Activated B cell treated with CpG ODN at 0.5 μM for 24 hours (primary cell): ENCODE measurements at regions not wholly inside any gene's neighbourhood (a gene's known extent, or its start where the extent isn't known, plus 50 kb on each side); places are given as distances from the start of the nearest gene placed in this dataset.

Source experiments
- ATAC-seq: fragments of 200-7000 bp; cut with Tn5 transposase; one replicate; pipeline ENCODE4 v1.10.0; 2021; ENCODE audit warnings: low read depth, mild to moderate bottlenecking, moderate library complexity
- CTCF ChIA-PET: fragments of 350-600 bp; sonication (Branson Sonifier 250); formaldehyde crosslinking; loops from one replicate; lab custom pipeline; 2021; ENCODE audit warnings: antibody characterized with exemption; lab: Charles Lee
- POLR2A ChIA-PET: fragments of 350-600 bp; sonication (Branson Sonifier 250); formaldehyde crosslinking; loops from one replicate; lab custom pipeline; 2021; ENCODE audit warnings: antibody characterized with exemption; lab: Charles Lee
- DNase-seq: peaks from one replicate; pipeline ENCODE4 v3.0.0; 2022
- H3K27ac Mint-ChIP-seq: one replicate; pipeline ENCODE4 v1.8.0; 2020; ENCODE audit warnings: mixed read lengths
- H3K27me3 Mint-ChIP-seq: one replicate; pipeline ENCODE4 v1.8.0; 2021; ENCODE audit warnings: mixed read lengths
- H3K36me3 Mint-ChIP-seq: one replicate; pipeline ENCODE4 v1.8.0; 2021; ENCODE audit warnings: low read depth, mixed read lengths
- H3K4me1 Mint-ChIP-seq: one replicate; pipeline ENCODE4 v1.8.0; 2021; ENCODE audit warnings: mixed read lengths
- H3K4me3 Mint-ChIP-seq: one replicate; pipeline ENCODE4 v1.8.0; 2020; ENCODE audit warnings: mild to moderate bottlenecking, mixed read lengths
- H3K9me3 Mint-ChIP-seq: one replicate; pipeline ENCODE4 v1.8.0; 2020; ENCODE audit warnings: mixed read lengths
- intact Hi-C: fragments of 100-400 bp; cut with micrococcal nuclease; formaldehyde crosslinking; loops from one replicate; pipeline ENCODE4 v1.15.1; 2024
- TF ChIP-seq, protein P1 (sequence below): fragments of 200-600 bp; IDR thresholded peaks from one replicate; pipeline ENCODE4 v1.8.0; 2022; ENCODE audit warnings: antibody characterized with exemption, mild to moderate bottlenecking

DNA sequence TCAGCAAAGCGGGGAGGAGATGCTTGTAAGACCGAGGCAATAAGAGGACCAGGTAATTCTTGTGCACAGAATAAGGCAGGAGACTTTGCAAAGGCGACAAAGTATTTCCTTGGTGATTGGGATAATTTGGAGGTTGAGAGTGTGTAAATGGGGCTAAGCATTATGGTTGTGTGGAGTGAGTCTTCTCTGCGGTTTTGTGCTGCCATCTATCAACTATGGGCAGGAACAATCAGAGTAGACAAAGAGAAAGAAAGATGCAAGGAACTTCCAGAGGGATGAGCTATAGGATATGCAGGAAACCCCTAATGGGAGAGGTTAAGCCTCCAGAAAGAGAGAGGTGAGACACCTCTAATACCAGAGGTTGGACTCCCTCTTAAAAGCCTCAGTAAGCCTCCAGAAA lies 339.8 kb downstream of the PAPSS1 start:
- ATAC-seq (no peak), DNase-seq (no peak)
- CTCF ChIA-PET = no interaction called here
- H3K4me1 Mint-ChIP-seq = no peaks in the 10 kb centered on the region
- H3K27me3 Mint-ChIP-seq = no peaks in the 10 kb centered on the region
- H3K36me3 Mint-ChIP-seq = no peaks in the 10 kb centered on the region
- H3K4me3 Mint-ChIP-seq = no peak overlapping the region
- POLR2A ChIA-PET = no interaction called here
- intact Hi-C loops = no loop called here
- peaks cover 3% of the 10 kb centered on the region for H3K9me3 Mint-ChIP-seq
- no peak overlapping the region for H3K27ac Mint-ChIP-seq
- TF ChIP-seq, protein P1, sequence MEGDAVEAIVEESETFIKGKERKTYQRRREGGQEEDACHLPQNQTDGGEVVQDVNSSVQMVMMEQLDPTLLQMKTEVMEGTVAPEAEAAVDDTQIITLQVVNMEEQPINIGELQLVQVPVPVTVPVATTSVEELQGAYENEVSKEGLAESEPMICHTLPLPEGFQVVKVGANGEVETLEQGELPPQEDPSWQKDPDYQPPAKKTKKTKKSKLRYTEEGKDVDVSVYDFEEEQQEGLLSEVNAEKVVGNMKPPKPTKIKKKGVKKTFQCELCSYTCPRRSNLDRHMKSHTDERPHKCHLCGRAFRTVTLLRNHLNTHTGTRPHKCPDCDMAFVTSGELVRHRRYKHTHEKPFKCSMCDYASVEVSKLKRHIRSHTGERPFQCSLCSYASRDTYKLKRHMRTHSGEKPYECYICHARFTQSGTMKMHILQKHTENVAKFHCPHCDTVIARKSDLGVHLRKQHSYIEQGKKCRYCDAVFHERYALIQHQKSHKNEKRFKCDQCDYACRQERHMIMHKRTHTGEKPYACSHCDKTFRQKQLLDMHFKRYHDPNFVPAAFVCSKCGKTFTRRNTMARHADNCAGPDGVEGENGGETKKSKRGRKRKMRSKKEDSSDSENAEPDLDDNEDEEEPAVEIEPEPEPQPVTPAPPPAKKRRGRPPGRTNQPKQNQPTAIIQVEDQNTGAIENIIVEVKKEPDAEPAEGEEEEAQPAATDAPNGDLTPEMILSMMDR = no peak

DNA sequence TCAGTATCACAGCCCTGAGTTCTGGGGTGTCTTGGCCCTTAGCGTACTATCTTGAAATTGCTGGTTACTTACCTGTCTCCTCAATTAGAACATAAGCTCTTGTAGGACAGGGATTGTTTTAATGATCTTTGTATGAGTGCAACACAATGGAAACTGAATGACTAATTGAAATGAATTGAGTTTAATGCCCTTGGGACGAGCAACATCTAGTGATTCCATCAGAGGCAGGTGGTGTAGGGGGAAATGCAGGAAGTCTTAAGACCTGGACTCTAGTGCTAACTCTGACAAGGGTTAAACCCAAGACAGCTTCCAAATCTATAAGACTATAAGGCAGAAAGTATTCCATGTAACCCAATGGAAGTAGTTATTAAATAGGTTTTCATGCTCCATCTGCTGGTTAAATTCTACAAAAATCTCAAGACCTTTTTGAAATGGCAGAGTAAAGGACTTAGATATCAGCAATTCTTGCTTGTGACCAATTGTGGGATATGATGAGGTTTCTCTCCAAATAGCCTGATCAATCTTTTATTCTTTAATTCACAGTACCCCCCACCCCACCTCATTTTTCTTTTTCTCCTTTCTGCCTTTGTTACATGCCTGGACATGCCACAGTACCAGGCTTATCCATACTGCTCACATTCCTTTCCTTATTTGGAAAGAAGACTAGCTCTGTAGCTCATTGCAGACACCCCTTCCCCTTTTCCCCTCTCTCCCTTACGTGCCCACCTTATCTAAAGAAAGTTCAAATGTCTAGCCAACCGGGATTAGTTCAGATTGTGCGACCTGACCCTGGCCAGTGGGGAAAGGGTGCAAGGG lies 340.8 kb downstream of the PAPSS1 start:
- CTCF ChIA-PET = no interaction called here
- H3K27ac Mint-ChIP-seq = no peak overlapping the region
- no peaks in the 10 kb centered on the region for H3K36me3 Mint-ChIP-seq
- intact Hi-C loops = loop anchor here (10.0 kb wide), 1 partner anchor 356 kb away; no protein-coding TSS in a partner anchor
- H3K27me3 Mint-ChIP-seq = no peaks in the 10 kb centered on the region
- no peak for DNase-seq
- POLR2A ChIA-PET = no interaction called here
- no peak for ATAC-seq
- H3K4me1 Mint-ChIP-seq = no peaks in the 10 kb centered on the region
- TF ChIP-seq, protein P1 = no peak
- H3K4me3 Mint-ChIP-seq = no peak overlapping the region
- peaks cover 3% of the 10 kb centered on the region for H3K9me3 Mint-ChIP-seq

DNA sequence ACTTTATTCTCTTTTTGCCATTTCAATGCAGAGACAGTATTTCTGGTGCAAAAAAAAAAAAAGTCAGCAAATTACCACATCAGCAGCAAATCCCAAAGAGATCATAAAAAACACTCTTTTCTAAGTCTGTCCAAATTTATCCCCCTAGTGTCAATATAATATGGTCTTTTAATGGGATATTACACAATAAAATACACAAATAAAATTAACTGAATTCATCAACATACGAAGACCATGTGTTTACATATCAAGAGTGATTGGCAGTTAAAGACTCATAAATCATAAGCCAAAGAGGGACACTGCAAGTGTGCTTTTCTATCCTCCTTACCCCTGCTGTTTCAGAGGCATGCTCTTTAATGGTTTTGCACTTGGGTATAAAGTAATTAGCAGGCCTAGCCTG lies 340.2 kb upstream of the DKK2 start:
- TF ChIP-seq, protein P1 = no peak
- ATAC-seq (no peak), DNase-seq (no peak)
- peaks cover 4% of the 10 kb centered on the region for H3K9me3 Mint-ChIP-seq
- POLR2A ChIA-PET = no interaction called here
- H3K36me3 Mint-ChIP-seq = no peaks in the 10 kb centered on the region
- H3K27me3 Mint-ChIP-seq = no peaks in the 10 kb centered on the region
- H3K4me3 Mint-ChIP-seq = no peak overlapping the region
- intact Hi-C loops = loop anchor here (10.0 kb wide), 1 partner anchor 359 kb away; no protein-coding TSS in a partner anchor
- CTCF ChIA-PET = no interaction called here
- no peaks in the 10 kb centered on the region for H3K4me1 Mint-ChIP-seq
- H3K27ac Mint-ChIP-seq = no peak overlapping the region

DNA sequence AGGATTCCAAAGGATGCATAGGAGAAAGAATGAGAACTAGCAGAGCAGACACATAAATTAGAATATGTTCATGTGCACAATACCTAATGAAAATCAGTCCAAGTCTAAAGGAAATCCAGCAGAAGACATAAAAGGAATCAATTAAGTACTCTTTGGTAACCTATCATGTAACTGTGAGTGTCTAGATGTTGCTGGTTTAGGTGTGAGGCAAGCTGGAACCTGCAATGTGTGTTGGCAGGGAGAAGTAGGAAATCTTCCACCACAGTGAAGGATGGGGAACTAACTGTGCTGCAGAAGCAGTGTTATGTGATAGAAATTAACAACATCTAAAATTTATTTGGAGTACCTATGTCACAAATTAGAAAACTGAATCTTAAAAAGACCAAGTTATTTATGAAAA lies 330.8 kb upstream of the DKK2 start:
- ChIA-PET POLR2A (no interaction called here), CTCF (no interaction called here)
- Mint-ChIP-seq H3K9me3 (no peaks in the 10 kb centered on the region), H3K4me3 (no peak overlapping the region), H3K27me3 (no peaks in the 10 kb centered on the region), H3K27ac (no peak overlapping the region), H3K36me3 (no peaks in the 10 kb centered on the region), H3K4me1 (no peaks in the 10 kb centered on the region)
- TF ChIP-seq, protein P1 = no peak
- intact Hi-C loops = no loop called here
- ATAC-seq = no peak
- no peak for DNase-seq

DNA sequence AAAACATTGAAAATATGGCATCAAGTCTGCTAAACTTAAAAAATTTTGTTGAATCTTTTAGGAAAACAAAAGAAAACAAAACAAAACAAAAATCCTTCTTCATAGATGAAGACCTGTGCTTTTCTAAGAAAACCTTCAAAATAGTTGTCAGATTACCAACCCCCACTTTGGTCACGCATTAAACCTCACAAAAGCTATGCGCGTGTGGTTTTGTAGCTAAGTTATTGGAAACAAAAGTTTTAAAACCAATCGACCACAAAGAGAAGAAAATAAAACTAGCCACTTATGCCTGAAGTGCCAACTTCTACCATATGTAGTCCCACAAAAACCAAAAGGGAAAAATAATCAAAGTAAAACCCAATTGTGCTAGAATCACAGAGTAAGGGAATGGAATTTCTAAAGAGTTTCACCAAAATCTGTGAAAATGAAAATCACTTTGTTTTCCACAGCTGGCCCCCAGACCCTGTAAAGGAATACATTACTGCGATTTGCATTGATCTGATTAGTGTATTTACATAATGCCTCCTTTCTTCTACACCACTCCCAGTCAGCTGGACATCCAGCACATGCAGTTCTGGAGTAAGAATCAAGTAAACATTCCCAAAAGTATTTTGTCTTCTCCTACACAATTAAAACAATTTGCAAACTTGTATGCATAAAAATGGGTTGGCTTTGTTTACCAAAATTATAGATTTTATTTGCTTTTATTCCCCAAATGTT lies 330.1 kb upstream of the DKK2 start:
- DNase-seq (no peak), ATAC-seq (no peak)
- H3K9me3 Mint-ChIP-seq = no peaks in the 10 kb centered on the region
- H3K4me3 Mint-ChIP-seq = no peak overlapping the region
- no peaks in the 10 kb centered on the region for H3K36me3 Mint-ChIP-seq
- H3K27ac Mint-ChIP-seq = no peak overlapping the region
- POLR2A ChIA-PET = no interaction called here
- TF ChIP-seq, protein P1 = no peak
- CTCF ChIA-PET = no interaction called here
- H3K27me3 Mint-ChIP-seq = no peaks in the 10 kb centered on the region
- no peaks in the 10 kb centered on the region for H3K4me1 Mint-ChIP-seq
- intact Hi-C loops = no loop called here
